ENCODE measurements at regions not wholly inside any gene's neighbourhood (a gene's known extent, or its start where the extent isn't known, plus 50 kb on each side); places are given as distances from the start of the nearest gene placed in this dataset.

- TF ChIP-seq CTCF (IDR thresholded peaks at IDR 0.05; ENCODE audit: extremely low read depth in 1 of 2, insufficient read depth in 1 of 2, low read depth in 1 of 2, low read length in 2 of 2) (peak; percentile 86 to 88), EZH2 (IDR thresholded peaks at IDR 0.05; ENCODE audit: borderline replicate concordance, low read depth, low read length, severe bottlenecking) (no peak), POLR2A (IDR thresholded peaks at IDR 0.05; ENCODE audit: low read depth, low read length) (no peak), JUN (IDR thresholded peaks at IDR 0.05; ENCODE audit: borderline replicate concordance, insufficient read depth, insufficient read length, low read depth) (no peak), POLR2AphosphoS5 (IDR thresholded peaks at IDR 0.05; ENCODE audit: insufficient read depth, low read depth, low read length) (no peak), MAX (IDR thresholded peaks at IDR 0.05; ENCODE audit: insufficient read depth, insufficient read length) (no peak), FOS (IDR thresholded peaks at IDR 0.05; ENCODE audit: borderline replicate concordance, insufficient read depth, low read length) (no peak)
Measured at GRCh38 chr16:52191531-52192134, 355.3 kb downstream of the TOX3 start.

Measured in endothelial cell of umbilical vein (primary cell).